ENCODE measurements at regions not wholly inside any gene's neighbourhood (a gene's known extent, or its start where the extent isn't known, plus 50 kb on each side); places are given as distances from the start of the nearest gene placed in this dataset.

- no peaks in the 10 kb centered on the region for H4K20me1 ChIP-seq (ENCODE audit: insufficient read depth)
- no peak overlapping the region for H2AFZ ChIP-seq (ENCODE audit: low read depth, low read length, poor library complexity, severe bottlenecking)
- H3K27ac ChIP-seq (ENCODE audit: low read depth, low read length): no peak overlapping the region
- DNase-seq (ENCODE audit: low read depth, low spot score): no peak
- no peak for ATAC-seq
- intact Hi-C loops (cut with micrococcal nuclease): no loop called here
- POLR2A ChIA-PET: no interaction called here
- H3K79me2 ChIP-seq (ENCODE audit: insufficient read depth, low read length): no peaks in the 10 kb centered on the region
- CTCF ChIA-PET: no interaction called here
- no peaks in the 10 kb centered on the region for H3K9me2 ChIP-seq (ENCODE audit: insufficient read depth)
- BruUV-seq (replicated peaks): no TSS peak
- H3K4me2 ChIP-seq (ENCODE audit: low read length): no peak overlapping the region
- no peak for TF ChIP-seq ELF1 (IDR thresholded peaks at IDR 0.05; ENCODE audit: borderline replicate concordance, low read depth)
- no peak for TF ChIP-seq JUND (IDR thresholded peaks at IDR 0.05)
- TF ChIP-seq EZH2phosphoT487 (IDR thresholded peaks at IDR 0.05; ENCODE audit: borderline replicate concordance): no peak
- no peak for TF ChIP-seq YY1 (IDR thresholded peaks at IDR 0.05; ENCODE audit: extremely low read depth, insufficient replicate concordance, low read depth, low read length)
- no peak for TF ChIP-seq SIN3A (IDR thresholded peaks at IDR 0.05; ENCODE audit: low read depth)
- TF ChIP-seq ZNF274 (IDR thresholded peaks at IDR 0.05; ENCODE audit: low read depth, low read length): no peak
- no peak for TF ChIP-seq CBX3 (IDR thresholded peaks at IDR 0.05; ENCODE audit: low read depth)
- TF ChIP-seq FOSL1 (IDR thresholded peaks at IDR 0.05; ENCODE audit: low read depth): no peak
- no peak for TF ChIP-seq POLR2A (IDR thresholded peaks at IDR 0.05; ENCODE audit: borderline replicate concordance, extremely low read depth, insufficient read depth, insufficient read length)
- no peak for TF ChIP-seq TCF7L2 (IDR thresholded peaks at IDR 0.05; ENCODE audit: borderline replicate concordance, extremely low read depth, insufficient read depth, insufficient read length)
- TF ChIP-seq CTCF (IDR thresholded peaks at IDR 0.05 in 2 of 3, conservative IDR thresholded peaks at IDR 0.05 in 1 of 3; ENCODE audit: borderline replicate concordance in 1 of 3, insufficient read depth in 1 of 3, low read depth in 2 of 3, low read length in 2 of 3): no peak
- no peak for TF ChIP-seq ZFX (IDR thresholded peaks at IDR 0.05)
- TF ChIP-seq POLR2AphosphoS5 (IDR thresholded peaks at IDR 0.05; ENCODE audit: low read depth, low read length): no peak
- TF ChIP-seq EGR1 (IDR thresholded peaks at IDR 0.05; ENCODE audit: low read depth): no peak
- no peak for TF ChIP-seq MAX (IDR thresholded peaks at IDR 0.05)
- TF ChIP-seq CEBPB (IDR thresholded peaks at IDR 0.05; ENCODE audit: low read depth): no peak
- H3K9ac ChIP-seq (ENCODE audit: low read length): no peak overlapping the region
- H3K27me3 ChIP-seq (ENCODE audit: insufficient read depth, low read length): no peaks in the 10 kb centered on the region
- RAD21 ChIA-PET (ENCODE audit: low non-redundant PET in 1 of 2, low total read pairs in 2 of 2, uncharacterized antibody in 2 of 2, unreplicated experiment in 2 of 2): no interaction called here
- peaks cover 7 to 22% of the 10 kb centered on the region in 2 experiments for H3K4me1 ChIP-seq (ENCODE audit: control insufficient read depth in 1 of 2, insufficient read depth in 2 of 2, low read length in 2 of 2)
- H3K9me3 ChIP-seq (ENCODE audit: control insufficient read depth in 1 of 2, insufficient read depth in 1 of 2, low read depth in 1 of 2, low read length in 2 of 2): no peaks in the 10 kb centered on the region; a peak in 1 of 4 replicates
- H3K4me3 ChIP-seq (replicated peaks in 1 of 2; ENCODE audit: low read depth in 1 of 2, low read length in 2 of 2): no peak overlapping the region
- no peaks in the 10 kb centered on the region for H3K36me3 ChIP-seq (ENCODE audit: control insufficient read depth in 1 of 2, insufficient read depth in 2 of 2, low read length in 2 of 2)
Measured at GRCh38 chr1:30010506-30011106, 712.8 kb downstream of the MATN1 start.

All from HCT116 (cell line).